K562 (cell line): ENCODE measurements at regions not wholly inside any gene's neighbourhood (a gene's known extent, or its start where the extent isn't known, plus 50 kb on each side); places are given as distances from the start of the nearest gene placed in this dataset.

Experiments
- ATAC-seq: fragments of 200-7000 bp; cut with Tn5 transposase; 3 replicates; pipeline ENCODE4 v1.9.1; 2020; ENCODE audit warnings: moderate library complexity
- BruUV-seq: library from RNA; stranded (reverse); fragments of 400-500 nt; replicated peaks from 2 replicates; lab custom pipeline; 2021; lab: Mats Ljungman, UMichigan
- CTCF ChIA-PET: fragments of 300-600 bp; formaldehyde crosslinking; extraction: SDS; loops from one replicate; lab custom pipeline; 2021; ENCODE audit warnings: low intra/inter-chr PET ratio; lab: Yijun Ruan, JAX
- POLR2A ChIA-PET: fragments of 300-600, 350-650 bp; sonication (Branson Sonifier 250); formaldehyde crosslinking; extraction: SDS; loops from one replicate; lab custom pipeline; 2021; ENCODE audit warnings: antibody characterized with exemption, inconsistent platforms; lab: Yijun Ruan, JAX
- DNase-seq, 4 experiments: peaks; one replicate each; pipeline versions ENCODE4 v3.0.0 to v3.0.0-alpha.2; 2011 to 2018; ENCODE audit warnings: low spot score in 3 of 4, mixed read lengths in 3 of 4; ENCODE audit errors: extremely low read depth in 1 of 4
- FAIRE-seq: peaks from 2 replicates; lab custom pipeline; 2011; peaks lifted over from hg19 to GRCh38; lab: Jason Lieb, UNC
- H2AFZ ChIP-seq: 2 replicates; pipeline ENCODE4 v1.6.0; 2011; ENCODE audit warnings: low read depth, low read length, control low read depth, inconsistent platforms
- H3K27ac ChIP-seq: fragments of 200-600 bp; 3 replicates; pipeline ENCODE4 v1.8.0; 2011; ENCODE audit warnings: low read depth, mild to moderate bottlenecking, control low read depth, inconsistent platforms, low read length, moderate library complexity, mixed read lengths; ENCODE audit errors: extremely low read depth
- H3K27me3 ChIP-seq, 2 experiments: fragments of 300-600 bp in 1 of 2; 2 replicates in 1 of 2; 3 replicates in 1 of 2; pipeline versions ENCODE4 v1.6.0 to v1.8.0; 2011; ENCODE audit warnings: inconsistent platforms in 2 of 2, low read length in 2 of 2, mild to moderate bottlenecking in 1 of 2, mixed read lengths in 1 of 2, moderate library complexity in 1 of 2; ENCODE audit not compliant: control insufficient read depth in 2 of 2, insufficient read depth in 2 of 2
- H3K36me3 ChIP-seq: fragments of 300-600 bp; 3 replicates; pipeline ENCODE4 v1.8.0; 2011; ENCODE audit warnings: mild to moderate bottlenecking, low read length, inconsistent platforms; ENCODE audit not compliant: control insufficient read depth, insufficient read depth
- H3K4me1 ChIP-seq, 2 experiments: fragments of 200-600 bp in 1 of 2; replicated peaks in 1 of 2; 2 replicates in 1 of 2; 3 replicates in 1 of 2; pipeline versions ENCODE4 v1.5.1 to v1.8.0; 2011; ENCODE audit warnings: inconsistent platforms in 2 of 2, low read length in 2 of 2, mild to moderate bottlenecking in 1 of 2, mixed read lengths in 1 of 2, moderate library complexity in 1 of 2; ENCODE audit not compliant: control insufficient read depth in 2 of 2, insufficient read depth in 2 of 2
- H3K4me2 ChIP-seq: 2 replicates; pipeline ENCODE4 v1.6.1; 2011; ENCODE audit warnings: low read length, control low read depth, inconsistent platforms, mixed read lengths; ENCODE audit not compliant: insufficient read depth
- H3K4me3 ChIP-seq: fragments of 200-600 bp; sonication (generic), shearing (Covaris generic); 2 replicates; pipeline ENCODE4 v1.5.1; 2016; ENCODE audit warnings: control low read depth, inconsistent platforms
- H3K79me2 ChIP-seq: fragments of 200-600 bp; 3 replicates; pipeline ENCODE4 v1.8.0; 2011; ENCODE audit warnings: low read length, inconsistent platforms; ENCODE audit not compliant: control insufficient read depth, insufficient read depth
- H3K9ac ChIP-seq, 2 experiments: 2 replicates each; pipeline versions ENCODE4 v1.6.0 to v1.6.1; 2011; ENCODE audit warnings: low read depth in 2 of 2, low read length in 2 of 2, control low read depth in 1 of 2, inconsistent platforms in 1 of 2, mild to moderate bottlenecking in 1 of 2, mixed read lengths in 1 of 2; ENCODE audit not compliant: insufficient read depth in 1 of 2
- H3K9me1 ChIP-seq: one replicate; pipeline ENCODE4 v1.6.0; 2011; ENCODE audit warnings: inconsistent platforms, mild to moderate bottlenecking, low read length, moderate library complexity; ENCODE audit not compliant: control insufficient read depth, insufficient read depth
- H3K9me3 ChIP-seq: replicated peaks from 2 replicates; pipeline ENCODE4 v1.5.1; 2011; ENCODE audit warnings: low read depth, low read length, inconsistent platforms; ENCODE audit not compliant: control insufficient read depth, insufficient read depth
- H4K20me1 ChIP-seq: replicated peaks from 2 replicates; pipeline ENCODE4 v1.6.1; 2011; ENCODE audit warnings: low read length, inconsistent platforms, mixed read lengths; ENCODE audit not compliant: control insufficient read depth, insufficient read depth
- POLR2G ChIP-seq: fragments of 200-400 bp; formaldehyde crosslinking; IDR thresholded peaks from 2 replicates; pipeline ENCODE4 v1.6.1; 2017; ENCODE audit warnings: low read depth, mild to moderate bottlenecking, antibody characterized with exemption, low read length, moderate library complexity
- SPI1 ChIP-seq: IDR thresholded peaks from 2 replicates; pipeline ENCODE4 v1.6.1; 2011; ENCODE audit warnings: low read depth, low read length, control low read depth, borderline replicate concordance
- TSC22D4 ChIP-seq: fragments of 450-650 bp; IDR thresholded peaks from 2 replicates; pipeline ENCODE4 v1.6.1; 2016; ENCODE audit warnings: missing genetic modification characterization, missing biosample characterization, control low read depth
- ZBTB5 ChIP-seq: fragments of 450-650 bp; IDR thresholded peaks from 2 replicates; pipeline ENCODE4 v1.6.1; 2017; ENCODE audit warnings: antibody characterized with exemption
- ZNF316 ChIP-seq: fragments of 450-650 bp; IDR thresholded peaks from 2 replicates; pipeline ENCODE4 v1.6.1; 2016
- ZNF785 ChIP-seq: fragments of 250-450 bp; sonication (Bioruptor Pico); IDR thresholded peaks from 2 replicates; pipeline ENCODE4 v1.4.0; 2020; ENCODE audit warnings: mild to moderate bottlenecking
- WGBS: fragments of 100-300 bp; shearing (Covaris generic); methylation state at CpG from one replicate; pipeline ENCODE4 v1.1.6; 2016; ENCODE audit warnings: low coverage, mixed read lengths; ENCODE audit not compliant: insufficient coverage; ENCODE audit errors: missing lambda C conversion rate; 5-methylcytosine and 5-hydroxymethylcytosine counted together
- in situ Hi-C: fragments of 300-500 bp; cut with MboI; formaldehyde crosslinking; loops from 4 replicates; pipeline ENCODE4 v1.15.0; 2018; ENCODE audit warnings: inconsistent platforms, mixed read lengths
- intact Hi-C: fragments of 100-400 bp; cut with micrococcal nuclease; formaldehyde crosslinking; loops from 2 replicates; pipeline ENCODE4 v1.14.2; 2022

GRCh38 chr7:156217803-156218202, 405.5 kb upstream of the SHH start:
- no peaks in the 10 kb centered on the region for H3K9me3 ChIP-seq
- WGBS, result under 1% methylated on average over 6 of the region's 6 CpGs
- no peak for FAIRE-seq
- CTCF ChIA-PET, result no interaction called here
- TF ChIP-seq ZBTB5 (no peak), POLR2G (no peak), ZNF316 (peak; percentile 26; the same call in 1 of the 2 replicates)
- TF ChIP-seq, all 486 proteins: peak for 1
- Histone ChIP-seq H3K27ac (no peak overlapping the region), H3K79me2 (no peaks in the 10 kb centered on the region), H2AFZ (no peak overlapping the region), H3K4me3 (no peak overlapping the region), H3K4me1 (no peaks in the 10 kb centered on the region), H3K27me3 (peaks cover 31 to 64% of the 10 kb centered on the region in 2 experiments), H3K4me2 (no peak overlapping the region), H3K36me3 (no peaks in the 10 kb centered on the region), H3K9ac (no peak overlapping the region), H4K20me1 (peaks cover 7% of the 10 kb centered on the region; the same call in 1 of the 2 replicates), H3K9me1 (no peaks in the 10 kb centered on the region)
- intact Hi-C loops (no loop called here), in situ Hi-C loops (no loop called here)
- BruUV-seq, result no TSS peak
- DNase-seq (no peak), ATAC-seq (no peak)
- POLR2A ChIA-PET, result no interaction called here

GRCh38 chr7:156209087-156209486, 396.8 kb upstream of the SHH start:
- no peak for ATAC-seq
- intact Hi-C loops, result no loop called here
- CTCF ChIA-PET, result no interaction called here
- TF ChIP-seq TSC22D4 (no peak), ZNF785 (CRISPR knock-in tag) (no peak), SPI1 (peak; percentile 64; the same call in 1 of the 2 replicates)

More at GRCh38 chr7:156209087-156209486, 396.8 kb upstream of the SHH start:
- H3K27ac ChIP-seq, result no peak overlapping the region
- no peaks in the 10 kb centered on the region for H3K9me3 ChIP-seq
- no peaks in the 10 kb centered on the region for H3K79me2 ChIP-seq
- DNase-seq, result no peak
- FAIRE-seq, result no peak
- no peaks in the 10 kb centered on the region for H3K4me1 ChIP-seq
- H2AFZ ChIP-seq, result no peak overlapping the region
- H3K4me3 ChIP-seq, result no peak overlapping the region
- H4K20me1 ChIP-seq, result 0 out of 2 replicates have a peak, but pooled peaks cover 6% of the 10 kb centered on the region
- no peak overlapping the region for H3K9ac ChIP-seq
- no TSS peak for BruUV-seq
- POLR2A ChIA-PET, result interaction anchor here (0.6 kb wide), 1 partner anchor 16 kb away, joined by 3 read pairs; no protein-coding TSS in a partner anchor
- WGBS, result under 1% methylated on average over 7 of the region's 7 CpGs
- H3K9me1 ChIP-seq, result no peaks in the 10 kb centered on the region
- H3K27me3 ChIP-seq, result peaks cover 23 to 60% of the 10 kb centered on the region in 2 experiments
- in situ Hi-C loops, result no loop called here
- H3K4me2 ChIP-seq, result no peak overlapping the region
- no peaks in the 10 kb centered on the region for H3K36me3 ChIP-seq
